ENCODE measurements at regions not wholly inside any gene's neighbourhood (a gene's known extent, or its start where the extent isn't known, plus 50 kb on each side); places are given as distances from the start of the nearest gene placed in this dataset.

- Mint-ChIP-seq H3K4me3 (ENCODE audit: unreplicated experiment) (no peak overlapping the region), H3K27me3 (ENCODE audit: unreplicated experiment) (no peaks in the 10 kb centered on the region), H3K4me1 (ENCODE audit: low read depth, unreplicated experiment) (no peaks in the 10 kb centered on the region), H3K27ac (ENCODE audit: unreplicated experiment) (no peak overlapping the region), H3K9me3 (ENCODE audit: unreplicated experiment) (peaks cover 2% of the 10 kb centered on the region), H3K36me3 (ENCODE audit: unreplicated experiment) (no peaks in the 10 kb centered on the region)
- DNase-seq = no peak
- TF ChIP-seq CTCF (IDR thresholded peaks at IDR 0.05; ENCODE audit: partially characterized antibody, unreplicated experiment) = no peak
Observed at GRCh38 chr15:95141486-95141885, 910.1 kb downstream of the MCTP2 start.

GRCh38 chr15:95142531-95142930 is 911.2 kb downstream of the MCTP2 start:
- Mint-ChIP-seq H3K27me3 (ENCODE audit: unreplicated experiment) (no peaks in the 10 kb centered on the region), H3K9me3 (ENCODE audit: unreplicated experiment) (no peaks in the 10 kb centered on the region), H3K4me3 (ENCODE audit: unreplicated experiment) (no peak overlapping the region), H3K27ac (ENCODE audit: unreplicated experiment) (no peak overlapping the region), H3K36me3 (ENCODE audit: unreplicated experiment) (no peaks in the 10 kb centered on the region), H3K4me1 (ENCODE audit: low read depth, unreplicated experiment) (no peaks in the 10 kb centered on the region)
- no peak for TF ChIP-seq CTCF (IDR thresholded peaks at IDR 0.05; ENCODE audit: partially characterized antibody, unreplicated experiment)
- no peak for DNase-seq

- TF ChIP-seq CTCF (IDR thresholded peaks at IDR 0.05; ENCODE audit: partially characterized antibody, unreplicated experiment) = no peak
- H3K4me1 Mint-ChIP-seq (ENCODE audit: low read depth, unreplicated experiment) = no peaks in the 10 kb centered on the region
- no peak for DNase-seq
- no peaks in the 10 kb centered on the region for H3K36me3 Mint-ChIP-seq (ENCODE audit: unreplicated experiment)
- no peak overlapping the region for H3K4me3 Mint-ChIP-seq (ENCODE audit: unreplicated experiment)
- no peak overlapping the region for H3K27ac Mint-ChIP-seq (ENCODE audit: unreplicated experiment)
- no peaks in the 10 kb centered on the region for H3K9me3 Mint-ChIP-seq (ENCODE audit: unreplicated experiment)
- no peaks in the 10 kb centered on the region for H3K27me3 Mint-ChIP-seq (ENCODE audit: unreplicated experiment)
Observed at GRCh38 chr15:95146481-95146880, 915.1 kb downstream of the MCTP2 start.

- no peak for TF ChIP-seq CTCF (IDR thresholded peaks at IDR 0.05; ENCODE audit: partially characterized antibody, unreplicated experiment)
- no peaks in the 10 kb centered on the region for H3K4me1 Mint-ChIP-seq (ENCODE audit: low read depth, unreplicated experiment)
- H3K27ac Mint-ChIP-seq (ENCODE audit: unreplicated experiment) = no peak overlapping the region
- no peak overlapping the region for H3K4me3 Mint-ChIP-seq (ENCODE audit: unreplicated experiment)
- H3K9me3 Mint-ChIP-seq (ENCODE audit: unreplicated experiment) = no peaks in the 10 kb centered on the region
- H3K36me3 Mint-ChIP-seq (ENCODE audit: unreplicated experiment) = peaks cover under 1% of the 10 kb centered on the region
- no peaks in the 10 kb centered on the region for H3K27me3 Mint-ChIP-seq (ENCODE audit: unreplicated experiment)
- no peak for DNase-seq
Observed at GRCh38 chr15:95148183-95148582, 916.8 kb downstream of the MCTP2 start.

GRCh38 chr15:95149036-95149435 is 917.7 kb downstream of the MCTP2 start:
- no peak overlapping the region for H3K4me3 Mint-ChIP-seq (ENCODE audit: unreplicated experiment)
- H3K9me3 Mint-ChIP-seq (ENCODE audit: unreplicated experiment) = peaks cover 4% of the 10 kb centered on the region
- no peaks in the 10 kb centered on the region for H3K4me1 Mint-ChIP-seq (ENCODE audit: low read depth, unreplicated experiment)
- H3K36me3 Mint-ChIP-seq (ENCODE audit: unreplicated experiment) = peaks cover 9% of the 10 kb centered on the region
- DNase-seq = no peak
- no peaks in the 10 kb centered on the region for H3K27me3 Mint-ChIP-seq (ENCODE audit: unreplicated experiment)
- no peak overlapping the region for H3K27ac Mint-ChIP-seq (ENCODE audit: unreplicated experiment)
- TF ChIP-seq CTCF (IDR thresholded peaks at IDR 0.05; ENCODE audit: partially characterized antibody, unreplicated experiment) = no peak

Measured in glutamatergic neuron (in vitro differentiated cells).